ENCODE measurements at regions not wholly inside any gene's neighbourhood (a gene's known extent, or its start where the extent isn't known, plus 50 kb on each side); places are given as distances from the start of the nearest gene placed in this dataset.
A peak's percentile ranks its signal among the peaks of the same experiment; 100 is the strongest.

DNA sequence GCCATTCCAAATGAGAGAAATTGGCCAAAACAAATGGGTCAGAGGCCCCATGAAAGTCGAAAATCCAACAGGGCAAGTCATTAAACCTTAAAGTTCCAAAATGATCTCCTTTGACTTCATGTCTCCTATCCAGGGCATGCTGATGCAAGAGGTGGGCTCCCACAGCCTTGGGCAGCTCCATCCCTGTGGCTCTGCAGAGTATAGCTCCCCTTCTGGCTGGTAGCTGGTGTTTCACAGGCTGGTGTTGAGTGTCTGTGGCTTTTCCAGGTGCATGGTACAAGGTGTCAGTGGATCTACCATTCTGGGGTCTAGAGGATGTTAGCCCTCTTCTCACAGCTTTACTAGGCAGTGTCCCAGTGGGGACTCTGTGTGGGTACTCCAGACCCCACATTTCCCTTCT lies 115.2 kb upstream of the LAMA2 start:
- peaks cover 8% of the 10 kb centered on the region for H3K4me1 ChIP-seq (ENCODE audit: control insufficient read depth, insufficient read depth, low read length)
- no peak overlapping the region for H3K4me3 ChIP-seq (ENCODE audit: low read depth, low read length)
- H3K27ac ChIP-seq (ENCODE audit: low read depth, low read length): no peak overlapping the region
- no peaks in the 10 kb centered on the region for H3K36me3 ChIP-seq (ENCODE audit: control insufficient read depth, insufficient read depth, low read length)
- H3K9me3 ChIP-seq (ENCODE audit: control insufficient read depth, insufficient read depth, low read length): peaks cover 20% of the 10 kb centered on the region
- H3K9ac ChIP-seq (ENCODE audit: low read depth, low read length): no peak overlapping the region
- H3K27me3 ChIP-seq (ENCODE audit: control insufficient read depth, insufficient read depth, low read length): no peaks in the 10 kb centered on the region

DNA sequence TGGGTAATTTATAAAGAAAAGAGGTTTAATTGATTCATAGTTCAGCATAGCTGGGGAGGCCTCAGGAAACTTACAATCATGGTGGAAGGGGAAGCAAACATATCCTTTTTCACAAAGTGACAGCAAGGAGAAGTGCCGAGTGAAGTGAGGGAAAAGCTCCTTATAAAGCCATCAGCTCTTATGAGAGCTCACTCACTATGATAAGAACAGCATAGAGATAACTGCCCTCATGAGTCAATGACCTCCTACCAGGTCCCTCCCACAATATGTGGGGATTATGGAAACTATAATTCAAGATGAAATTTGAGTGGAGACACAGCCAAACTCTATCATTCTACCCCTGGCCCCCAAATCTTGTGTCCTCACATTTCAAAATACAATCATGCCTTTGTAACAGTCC lies 115.8 kb upstream of the LAMA2 start:
- H3K36me3 ChIP-seq (ENCODE audit: control insufficient read depth, insufficient read depth, low read length): no peaks in the 10 kb centered on the region
- H3K4me1 ChIP-seq (ENCODE audit: control insufficient read depth, insufficient read depth, low read length): peaks cover 8% of the 10 kb centered on the region
- H3K27ac ChIP-seq (ENCODE audit: low read depth, low read length): no peak overlapping the region
- H3K9ac ChIP-seq (ENCODE audit: low read depth, low read length): no peak overlapping the region
- H3K27me3 ChIP-seq (ENCODE audit: control insufficient read depth, insufficient read depth, low read length): no peaks in the 10 kb centered on the region
- no peak overlapping the region for H3K4me3 ChIP-seq (ENCODE audit: low read depth, low read length)
- H3K9me3 ChIP-seq (ENCODE audit: control insufficient read depth, insufficient read depth, low read length): peaks cover 20% of the 10 kb centered on the region

DNA sequence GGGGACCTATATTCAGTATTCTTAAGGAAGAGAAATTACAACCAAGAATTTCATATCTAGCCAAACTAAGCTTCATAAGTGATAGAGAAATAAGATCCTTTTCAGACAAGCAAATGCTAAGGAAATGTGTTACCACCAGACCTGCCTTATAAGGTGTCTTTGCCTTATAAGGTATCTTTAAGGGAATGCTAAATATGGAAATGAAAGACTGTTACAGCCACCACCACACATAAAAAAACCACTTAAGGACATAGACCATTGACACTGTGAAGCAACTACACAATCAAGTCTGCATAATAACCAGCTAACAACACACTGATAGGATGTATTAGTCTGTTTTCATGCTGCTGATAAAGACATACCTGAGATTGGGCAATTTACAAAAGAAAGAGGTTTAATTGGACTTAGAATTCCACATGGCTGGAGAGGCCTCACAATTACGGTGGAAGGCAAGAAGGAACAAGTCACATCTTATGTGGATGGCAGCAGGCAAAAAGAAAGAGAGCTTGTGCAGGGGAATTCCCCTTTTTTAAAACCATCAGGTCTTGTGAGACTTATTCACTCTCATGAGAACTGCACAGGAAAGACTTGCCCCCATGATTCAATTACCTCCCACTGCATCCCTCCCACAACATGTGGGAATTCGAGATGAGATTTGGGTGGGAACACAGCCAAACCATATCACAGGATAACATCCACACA lies 119.2 kb upstream of the LAMA2 start:
- H3K9ac ChIP-seq (ENCODE audit: low read depth, low read length): no peak overlapping the region
- peaks cover 8% of the 10 kb centered on the region for H3K4me1 ChIP-seq (ENCODE audit: control insufficient read depth, insufficient read depth, low read length)
- no peak overlapping the region for H3K27ac ChIP-seq (ENCODE audit: low read depth, low read length)
- H3K9me3 ChIP-seq (ENCODE audit: control insufficient read depth, insufficient read depth, low read length): peaks cover 15% of the 10 kb centered on the region
- H3K36me3 ChIP-seq (ENCODE audit: control insufficient read depth, insufficient read depth, low read length): no peaks in the 10 kb centered on the region
- no peaks in the 10 kb centered on the region for H3K27me3 ChIP-seq (ENCODE audit: control insufficient read depth, insufficient read depth, low read length)
- no peak overlapping the region for H3K4me3 ChIP-seq (ENCODE audit: low read depth, low read length)

DNA sequence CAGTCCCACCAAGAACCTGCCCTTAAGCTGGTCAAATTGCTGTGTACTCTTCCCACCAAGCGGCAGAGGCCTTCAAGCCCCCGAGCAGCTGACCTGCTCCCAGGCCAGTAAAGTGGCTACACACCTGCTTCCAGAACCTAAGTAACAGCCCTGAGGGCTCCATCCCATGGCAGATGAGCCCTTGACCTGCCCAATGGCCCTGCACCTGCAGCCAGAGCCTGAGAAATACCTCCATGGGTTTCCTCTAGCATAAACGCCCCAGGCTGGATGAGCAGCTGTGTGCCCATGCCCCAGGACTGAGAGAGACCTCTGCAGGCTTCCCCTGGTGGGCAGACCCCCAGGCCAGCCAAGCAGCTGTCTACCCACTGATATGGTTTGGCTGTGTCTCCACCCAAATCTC lies 123.0 kb upstream of the LAMA2 start:
- no peak overlapping the region for H3K4me3 ChIP-seq (ENCODE audit: low read depth, low read length)
- no peaks in the 10 kb centered on the region for H3K9me3 ChIP-seq (ENCODE audit: control insufficient read depth, insufficient read depth, low read length)
- H3K4me1 ChIP-seq (ENCODE audit: control insufficient read depth, insufficient read depth, low read length): peaks cover 8% of the 10 kb centered on the region
- H3K27me3 ChIP-seq (ENCODE audit: control insufficient read depth, insufficient read depth, low read length): no peaks in the 10 kb centered on the region
- no peaks in the 10 kb centered on the region for H3K36me3 ChIP-seq (ENCODE audit: control insufficient read depth, insufficient read depth, low read length)
- no peak overlapping the region for H3K9ac ChIP-seq (ENCODE audit: low read depth, low read length)
- no peak overlapping the region for H3K27ac ChIP-seq (ENCODE audit: low read depth, low read length)

DNA sequence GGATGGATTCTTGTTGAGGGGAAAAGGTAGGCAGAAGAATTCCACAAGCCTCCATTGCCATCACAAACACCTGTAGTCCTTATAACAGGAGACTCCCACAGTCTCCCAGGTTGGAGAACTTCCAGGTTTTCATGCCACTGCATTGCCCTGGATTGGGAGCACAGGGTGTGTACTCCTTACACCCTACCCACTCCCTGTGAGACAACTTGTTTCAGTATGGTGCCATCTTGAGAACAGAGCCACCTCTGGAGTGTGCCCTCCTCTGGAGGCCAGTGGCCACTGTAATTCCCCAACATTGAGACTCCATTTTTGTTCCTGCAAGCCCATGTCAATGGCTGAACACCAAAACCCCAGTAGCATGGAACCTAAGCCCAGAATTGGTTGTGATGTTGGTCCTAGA lies 123.5 kb upstream of the LAMA2 start:
- no peaks in the 10 kb centered on the region for H3K9me3 ChIP-seq (ENCODE audit: control insufficient read depth, insufficient read depth, low read length)
- H3K27me3 ChIP-seq (ENCODE audit: control insufficient read depth, insufficient read depth, low read length): no peaks in the 10 kb centered on the region
- no peak overlapping the region for H3K27ac ChIP-seq (ENCODE audit: low read depth, low read length)
- H3K4me1 ChIP-seq (ENCODE audit: control insufficient read depth, insufficient read depth, low read length): peaks cover 8% of the 10 kb centered on the region
- H3K9ac ChIP-seq (ENCODE audit: low read depth, low read length): no peak overlapping the region
- H3K4me3 ChIP-seq (ENCODE audit: low read depth, low read length): no peak overlapping the region
- no peaks in the 10 kb centered on the region for H3K36me3 ChIP-seq (ENCODE audit: control insufficient read depth, insufficient read depth, low read length)

- H3K27ac ChIP-seq (ENCODE audit: low read depth, low read length): no peak overlapping the region
- H3K36me3 ChIP-seq (ENCODE audit: control insufficient read depth, insufficient read depth, low read length): no peaks in the 10 kb centered on the region
- no peak overlapping the region for H3K4me3 ChIP-seq (ENCODE audit: low read depth, low read length)
- no peaks in the 10 kb centered on the region for H3K27me3 ChIP-seq (ENCODE audit: control insufficient read depth, insufficient read depth, low read length)
- H3K9ac ChIP-seq (ENCODE audit: low read depth, low read length): no peak overlapping the region
- H3K9me3 ChIP-seq (ENCODE audit: control insufficient read depth, insufficient read depth, low read length): no peaks in the 10 kb centered on the region
- H3K4me1 ChIP-seq (ENCODE audit: control insufficient read depth, insufficient read depth, low read length): no peaks in the 10 kb centered on the region
These were observed 125.0 kb upstream of the LAMA2 start for GRCh38 chr6:128757961-128758360.

DNA sequence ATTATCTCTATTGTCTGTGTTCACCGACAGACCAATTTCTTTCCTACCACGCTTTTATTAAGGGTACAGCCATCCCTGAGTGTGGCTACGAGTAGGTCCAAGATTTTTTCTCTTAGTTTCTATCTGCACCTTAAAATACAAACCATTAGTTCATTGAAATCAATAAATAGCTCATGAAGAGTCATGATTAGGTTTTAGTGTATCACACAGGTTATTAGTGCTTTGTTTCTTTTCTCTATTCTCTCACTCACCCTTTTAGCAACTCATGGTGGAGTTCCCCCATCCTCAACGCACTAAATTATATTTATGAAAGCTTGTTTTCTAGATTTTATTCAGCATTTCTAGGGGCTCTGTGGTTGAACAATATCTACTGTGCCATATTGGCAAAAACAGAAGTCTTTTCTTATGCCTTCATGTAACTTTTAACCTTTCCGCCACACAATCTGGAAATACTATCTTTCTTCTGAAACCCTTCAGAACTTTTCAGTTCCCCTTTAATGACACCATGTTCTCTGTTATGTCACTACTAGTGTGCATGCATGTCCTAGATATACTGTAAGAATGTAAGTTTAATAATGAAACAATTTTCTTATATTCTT lies 128.2 kb upstream of the LAMA2 start:
- Histone ChIP-seq H3K9ac (ENCODE audit: low read depth, low read length) (no peak overlapping the region), H3K27me3 (ENCODE audit: control insufficient read depth, insufficient read depth, low read length) (no peaks in the 10 kb centered on the region), H3K4me1 (ENCODE audit: control insufficient read depth, insufficient read depth, low read length) (peaks cover 5% of the 10 kb centered on the region; the same call in 1 of the 2 replicates), H3K4me3 (ENCODE audit: low read depth, low read length) (no peak overlapping the region), H3K9me3 (ENCODE audit: control insufficient read depth, insufficient read depth, low read length) (no peaks in the 10 kb centered on the region), H3K36me3 (ENCODE audit: control insufficient read depth, insufficient read depth, low read length) (no peaks in the 10 kb centered on the region), H3K27ac (ENCODE audit: low read depth, low read length) (no peak overlapping the region)

- H3K4me1 ChIP-seq (ENCODE audit: control insufficient read depth, insufficient read depth, low read length): peaks cover 40% of the 10 kb centered on the region
- peak overlapping the region; percentile 93 for H3K27ac ChIP-seq (ENCODE audit: low read depth, low read length)
- H3K9me3 ChIP-seq (ENCODE audit: control insufficient read depth, insufficient read depth, low read length): peaks cover 12% of the 10 kb centered on the region; the same call in 1 of the 2 replicates
- H3K9ac ChIP-seq (ENCODE audit: low read depth, low read length): peak overlapping the region; percentile 37
- peak overlapping the region; percentile 49 for H3K4me3 ChIP-seq (ENCODE audit: low read depth, low read length)
- H3K27me3 ChIP-seq (ENCODE audit: control insufficient read depth, insufficient read depth, low read length): no peaks in the 10 kb centered on the region
- H3K36me3 ChIP-seq (ENCODE audit: control insufficient read depth, insufficient read depth, low read length): no peaks in the 10 kb centered on the region
These were observed 138.8 kb upstream of the LAMA2 start for GRCh38 chr6:128743974-128744765.

- no peak overlapping the region for H3K4me3 ChIP-seq (ENCODE audit: low read depth, low read length)
- peaks cover 12% of the 10 kb centered on the region; the same call in 1 of the 2 replicates for H3K9me3 ChIP-seq (ENCODE audit: control insufficient read depth, insufficient read depth, low read length)
- peak overlapping the region; percentile 93 for H3K27ac ChIP-seq (ENCODE audit: low read depth, low read length)
- no peak overlapping the region for H3K9ac ChIP-seq (ENCODE audit: low read depth, low read length)
- peaks cover 40% of the 10 kb centered on the region for H3K4me1 ChIP-seq (ENCODE audit: control insufficient read depth, insufficient read depth, low read length)
- H3K36me3 ChIP-seq (ENCODE audit: control insufficient read depth, insufficient read depth, low read length): no peaks in the 10 kb centered on the region
- no peaks in the 10 kb centered on the region for H3K27me3 ChIP-seq (ENCODE audit: control insufficient read depth, insufficient read depth, low read length)
These were observed 140.0 kb upstream of the LAMA2 start for GRCh38 chr6:128742900-128743299.

DNA sequence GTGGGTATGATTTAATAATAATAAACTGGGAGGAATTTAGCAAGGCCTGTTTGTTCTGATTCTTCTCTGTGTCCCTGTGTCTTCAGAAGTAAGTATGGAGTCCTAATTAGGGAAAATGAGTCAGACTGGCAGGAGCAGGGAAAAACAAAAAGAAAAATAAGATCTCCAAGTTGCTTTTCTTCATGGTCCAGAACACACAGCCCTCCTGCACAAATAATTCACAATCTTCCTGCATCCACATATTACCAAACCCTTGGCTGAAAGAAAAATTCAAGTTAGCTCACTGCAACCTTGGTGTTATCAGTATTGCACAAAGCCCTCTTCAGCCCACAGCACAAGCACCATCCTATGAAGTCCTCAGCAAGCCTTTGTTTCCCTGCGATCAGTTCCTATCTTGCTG lies 142.0 kb upstream of the LAMA2 start:
- H3K27ac ChIP-seq (ENCODE audit: low read depth, low read length): no peak overlapping the region
- no peaks in the 10 kb centered on the region for H3K27me3 ChIP-seq (ENCODE audit: control insufficient read depth, insufficient read depth, low read length)
- no peak overlapping the region for H3K9ac ChIP-seq (ENCODE audit: low read depth, low read length)
- H3K9me3 ChIP-seq (ENCODE audit: control insufficient read depth, insufficient read depth, low read length): peaks cover 12% of the 10 kb centered on the region; the same call in 1 of the 2 replicates
- H3K4me3 ChIP-seq (ENCODE audit: low read depth, low read length): no peak overlapping the region
- H3K4me1 ChIP-seq (ENCODE audit: control insufficient read depth, insufficient read depth, low read length): peaks cover 40% of the 10 kb centered on the region
- no peaks in the 10 kb centered on the region for H3K36me3 ChIP-seq (ENCODE audit: control insufficient read depth, insufficient read depth, low read length)

- no peak overlapping the region for H3K27ac ChIP-seq (ENCODE audit: low read depth, low read length)
- peaks cover 12% of the 10 kb centered on the region; the same call in 1 of the 2 replicates for H3K9me3 ChIP-seq (ENCODE audit: control insufficient read depth, insufficient read depth, low read length)
- H3K4me3 ChIP-seq (ENCODE audit: low read depth, low read length): no peak overlapping the region
- no peaks in the 10 kb centered on the region for H3K27me3 ChIP-seq (ENCODE audit: control insufficient read depth, insufficient read depth, low read length)
- H3K4me1 ChIP-seq (ENCODE audit: control insufficient read depth, insufficient read depth, low read length): peaks cover 29% of the 10 kb centered on the region
- no peak overlapping the region for H3K9ac ChIP-seq (ENCODE audit: low read depth, low read length)
- H3K36me3 ChIP-seq (ENCODE audit: control insufficient read depth, insufficient read depth, low read length): no peaks in the 10 kb centered on the region
These were observed 143.8 kb upstream of the LAMA2 start for GRCh38 chr6:128739112-128739511.

Measured in HUES48 (cell line).